Stimulated activated CD8-positive, alpha-beta memory T cell treated with anti-CD3 and anti-CD28 coated beads, Interleukin-12 subunit alpha, Interleukin-12 subunit beta, amount 100 ng/mL, for 4 hours (primary cell): ENCODE measurements at regions not wholly inside any gene's neighbourhood (a gene's known extent, or its start where the extent isn't known, plus 50 kb on each side); places are given as distances from the start of the nearest gene placed in this dataset.
A peak's percentile ranks its signal among the peaks of the same experiment; 100 is the strongest.
"Not testable (repeated sequence)": the region's sequence is repeated elsewhere in the genome, so short reads cannot be mapped to it uniquely, and the experiment has no call there.

ENCODE experiments used
- DNase-seq: peaks from one replicate; pipeline ENCODE4 v3.0.0-alpha.2; 2020; ENCODE audit warnings: low read depth

GRCh38 chr1:182259968-182260367 lies 131.6 kb downstream of the GLUL start:
- DNase-seq = no peak

GRCh38 chr1:182259229-182259872 lies 132.2 kb downstream of the GLUL start:
- peak; percentile 4 for DNase-seq

- DNase-seq = no peak
These were observed 134.1 kb downstream of the GLUL start for GRCh38 chr1:182257369-182258063.

- no peak for DNase-seq
These were observed 134.7 kb downstream of the GLUL start for GRCh38 chr1:182256931-182257330.

- no peak for DNase-seq
These were observed 136.1 kb downstream of the GLUL start for GRCh38 chr1:182255494-182255893.

GRCh38 chr1:182253319-182253860 lies 138.2 kb downstream of the GLUL start:
- no peak for DNase-seq

GRCh38 chr1:182251561-182251960 lies 140.0 kb downstream of the GLUL start:
- DNase-seq = no peak

- no peak for DNase-seq
These were observed 142.4 kb downstream of the GLUL start for GRCh38 chr1:182249201-182249676.

GRCh38 chr1:182248721-182249120 lies 142.9 kb downstream of the GLUL start:
- no peak for DNase-seq

- not testable (repeated sequence) for DNase-seq
These were observed 143.8 kb downstream of the GLUL start for GRCh38 chr1:182247813-182248212.

- no peak for DNase-seq
These were observed 144.8 kb downstream of the GLUL start for GRCh38 chr1:182246783-182247182.

GRCh38 chr1:182245040-182245439 lies 146.6 kb downstream of the GLUL start:
- DNase-seq = no peak

GRCh38 chr1:182244451-182244850 lies 147.1 kb downstream of the GLUL start:
- DNase-seq = no peak

GRCh38 chr1:182242641-182243040 lies 148.9 kb downstream of the GLUL start:
- no peak for DNase-seq

GRCh38 chr1:182240085-182240484 lies 151.5 kb downstream of the GLUL start:
- no peak for DNase-seq

- no peak for DNase-seq
These were observed 153.2 kb downstream of the GLUL start for GRCh38 chr1:182238421-182238820.

- DNase-seq = no peak
These were observed 154.3 kb downstream of the GLUL start for GRCh38 chr1:182237329-182237728.

- DNase-seq = no peak
These were observed 154.9 kb downstream of the GLUL start for GRCh38 chr1:182236651-182237077.

- no peak for DNase-seq
These were observed 155.5 kb downstream of the GLUL start for GRCh38 chr1:182235952-182236650.

- no peak for DNase-seq
These were observed 156.0 kb downstream of the GLUL start for GRCh38 chr1:182235604-182235951.

GRCh38 chr1:182229921-182230491 lies 161.6 kb downstream of the GLUL start:
- DNase-seq = no peak

GRCh38 chr1:182229451-182229850 lies 162.1 kb downstream of the GLUL start:
- DNase-seq = no peak
